NT2/D1 (cell line): ENCODE measurements at regions not wholly inside any gene's neighbourhood (a gene's known extent, or its start where the extent isn't known, plus 50 kb on each side); places are given as distances from the start of the nearest gene placed in this dataset.

Experiments
- DNase-seq: peaks from one replicate; pipeline ENCODE4 v3.0.0-alpha.2; 2011; ENCODE audit warnings: low read depth, low spot score
- H3K27me3 ChIP-seq: 2 replicates; pipeline ENCODE4 v1.6.0; 2011; ENCODE audit warnings: mild to moderate bottlenecking; ENCODE audit not compliant: insufficient read length, insufficient read depth
- H3K36me3 ChIP-seq: 2 replicates; pipeline ENCODE4 v1.6.1; 2011; ENCODE audit warnings: mild to moderate bottlenecking, low read length, mixed read lengths; ENCODE audit not compliant: insufficient read depth, insufficient read length
- H3K4me1 ChIP-seq: 2 replicates; pipeline ENCODE4 v1.5.1; 2011; ENCODE audit not compliant: insufficient read depth, insufficient read length
- H3K4me3 ChIP-seq: 2 replicates; pipeline ENCODE4 v1.5.1; 2011; ENCODE audit warnings: low read depth; ENCODE audit not compliant: insufficient read length
- H3K9ac ChIP-seq: 2 replicates; pipeline ENCODE4 v1.6.0; 2011; ENCODE audit warnings: low read depth; ENCODE audit not compliant: insufficient read length
- H3K9me3 ChIP-seq: 2 replicates; pipeline ENCODE4 v1.5.1; 2011; ENCODE audit warnings: mild to moderate bottlenecking, low read length; ENCODE audit not compliant: insufficient read depth
- SUZ12 ChIP-seq: IDR thresholded peaks from 2 replicates; pipeline ENCODE4 v1.6.1; 2011; ENCODE audit not compliant: insufficient read length, insufficient read depth; ENCODE audit errors: extremely low read depth
- YY1 ChIP-seq: IDR thresholded peaks from 2 replicates; pipeline ENCODE4 v1.6.1; 2011; ENCODE audit not compliant: insufficient read length, insufficient read depth
- ZNF274 ChIP-seq: IDR thresholded peaks from 2 replicates; pipeline ENCODE4 v1.6.1; 2011; ENCODE audit warnings: mild to moderate bottlenecking, low read depth, low read length

DNA sequence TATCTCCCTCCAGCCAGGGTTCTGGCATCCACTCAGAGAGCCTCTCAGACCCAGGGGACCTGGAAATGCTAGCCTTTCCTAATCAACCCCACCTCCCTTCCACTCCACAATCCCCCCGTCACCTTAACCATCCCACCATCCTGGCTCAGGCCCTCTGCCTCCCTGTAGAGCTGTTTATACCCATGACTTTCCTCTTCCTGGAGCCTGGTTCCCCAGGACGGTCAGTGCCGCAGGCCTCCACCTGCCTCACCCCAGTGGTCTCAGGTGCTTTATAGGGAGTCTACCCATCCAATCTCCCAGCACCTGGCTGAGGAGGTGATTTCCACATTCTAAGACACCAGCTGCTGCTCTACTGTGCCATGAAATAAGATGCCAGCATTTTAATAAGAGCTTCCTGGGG is 1159.5 kb downstream of the TBC1D22A start:
- TF ChIP-seq ZNF274 (no peak), YY1 (no peak), SUZ12 (no peak)
- no peak overlapping the region for H3K4me3 ChIP-seq
- DNase-seq, result no peak
- no peaks in the 10 kb centered on the region for H3K27me3 ChIP-seq
- H3K4me1 ChIP-seq, result no peaks in the 10 kb centered on the region
- no peak overlapping the region for H3K9ac ChIP-seq
- no peaks in the 10 kb centered on the region for H3K36me3 ChIP-seq
- H3K9me3 ChIP-seq, result peaks cover 10% of the 10 kb centered on the region; the same call in 1 of the 2 replicates

DNA sequence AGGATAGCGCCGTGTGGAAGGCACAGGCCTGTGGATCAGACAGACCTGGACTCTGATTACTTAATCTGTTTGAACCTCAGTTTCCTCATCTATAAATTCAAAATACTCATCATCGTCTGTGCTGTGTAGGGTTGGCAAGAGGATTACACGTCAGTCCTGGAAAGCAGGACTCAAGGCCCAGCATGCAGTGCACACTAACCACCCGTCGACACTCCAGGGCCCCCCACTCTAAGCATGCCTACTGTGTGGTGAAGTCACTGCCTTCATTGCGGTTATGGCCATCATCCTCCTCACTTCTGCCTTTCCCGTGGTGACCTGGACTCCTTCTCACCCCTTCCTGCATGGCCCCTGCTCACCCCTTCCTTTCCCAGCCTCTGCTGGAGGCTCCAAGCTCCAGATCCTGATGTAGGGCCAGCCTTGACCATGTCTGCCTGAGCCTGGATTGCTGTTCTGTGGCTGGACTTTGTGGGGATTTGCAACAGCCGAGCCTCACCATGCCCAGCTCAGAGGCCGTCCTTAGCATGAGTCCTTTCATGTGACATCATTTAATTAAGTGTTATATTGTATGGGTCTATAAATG is 1158.0 kb downstream of the TBC1D22A start:
- no peak overlapping the region for H3K9ac ChIP-seq
- TF ChIP-seq YY1 (no peak), SUZ12 (no peak), ZNF274 (no peak)
- H3K4me3 ChIP-seq, result no peak overlapping the region
- no peaks in the 10 kb centered on the region for H3K36me3 ChIP-seq
- H3K4me1 ChIP-seq, result no peaks in the 10 kb centered on the region
- DNase-seq, result no peak
- H3K9me3 ChIP-seq, result peaks cover 10% of the 10 kb centered on the region; the same call in 1 of the 2 replicates
- no peaks in the 10 kb centered on the region for H3K27me3 ChIP-seq

DNA sequence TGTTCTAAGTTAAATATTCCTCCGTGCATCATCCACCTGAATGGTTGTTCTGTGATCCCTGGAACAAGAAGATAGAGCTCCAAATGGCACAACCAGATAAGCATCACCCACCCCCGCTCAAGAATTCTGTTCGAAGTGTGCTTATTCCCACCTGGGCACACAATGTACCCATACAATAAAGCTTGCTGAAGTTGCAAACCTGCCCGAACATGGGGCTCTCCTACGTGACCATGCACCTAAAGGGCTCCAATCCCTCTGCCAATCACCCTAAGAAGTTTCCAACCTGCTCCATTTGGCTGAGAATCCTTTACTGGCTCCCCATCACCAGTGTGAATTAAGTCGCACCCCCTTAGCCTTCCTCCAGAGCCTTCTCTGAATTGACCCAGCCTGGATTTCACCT is 1157.4 kb downstream of the TBC1D22A start:
- no peak for TF ChIP-seq SUZ12
- TF ChIP-seq ZNF274, result no peak
- TF ChIP-seq YY1, result no peak
- Histone ChIP-seq H3K9ac (no peak overlapping the region), H3K4me1 (no peaks in the 10 kb centered on the region), H3K9me3 (peaks cover 10% of the 10 kb centered on the region; the same call in 1 of the 2 replicates), H3K4me3 (no peak overlapping the region), H3K27me3 (no peaks in the 10 kb centered on the region), H3K36me3 (no peaks in the 10 kb centered on the region)
- DNase-seq, result no peak

GRCh38 chr22:47919001-47919441 is 1156.6 kb downstream of the TBC1D22A start:
- TF ChIP-seq SUZ12 (no peak), ZNF274 (no peak), YY1 (no peak)
- Histone ChIP-seq H3K36me3 (no peaks in the 10 kb centered on the region), H3K4me3 (no peak overlapping the region), H3K9me3 (peaks cover 4% of the 10 kb centered on the region; the same call in 1 of the 2 replicates), H3K4me1 (no peaks in the 10 kb centered on the region), H3K9ac (no peak overlapping the region), H3K27me3 (no peaks in the 10 kb centered on the region)
- DNase-seq, result no peak

DNA sequence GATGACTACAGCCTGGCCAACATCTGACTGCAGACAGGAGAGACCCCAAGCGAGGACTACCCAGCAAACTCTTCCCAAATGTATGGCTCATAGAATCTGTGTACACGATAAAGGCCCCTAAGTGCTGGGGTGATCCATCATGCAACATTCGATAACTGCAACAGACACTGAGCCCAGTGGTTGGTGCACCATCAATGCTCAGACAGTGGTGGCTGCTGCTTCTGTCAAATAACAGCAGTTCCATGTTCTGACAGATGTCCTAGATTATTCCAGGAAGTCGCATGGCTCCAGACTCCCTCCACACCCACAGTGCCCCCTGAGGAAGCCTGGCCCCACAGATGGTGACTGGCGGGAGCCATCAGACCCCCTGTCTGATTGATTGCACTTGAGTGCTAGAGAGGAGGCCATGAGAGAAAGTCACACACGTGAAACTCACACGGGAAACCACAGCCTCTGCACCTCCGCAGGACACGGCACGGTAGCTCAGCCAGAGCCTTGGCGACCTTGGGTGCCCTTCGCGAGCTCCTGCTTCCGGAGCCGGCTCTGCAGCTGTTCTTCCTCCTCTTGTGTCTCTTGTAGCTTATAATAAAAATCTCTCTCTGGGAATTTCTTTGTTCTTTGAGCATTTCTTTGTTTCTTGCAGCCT is 1155.9 kb downstream of the TBC1D22A start:
- Histone ChIP-seq H3K36me3 (no peaks in the 10 kb centered on the region), H3K9me3 (no peaks in the 10 kb centered on the region), H3K4me1 (no peaks in the 10 kb centered on the region), H3K9ac (no peak overlapping the region), H3K27me3 (no peaks in the 10 kb centered on the region), H3K4me3 (no peak overlapping the region)
- no peak for DNase-seq
- no peak for TF ChIP-seq ZNF274
- no peak for TF ChIP-seq YY1
- no peak for TF ChIP-seq SUZ12

GRCh38 chr22:47914481-47915097 is 1152.1 kb downstream of the TBC1D22A start:
- no peak for DNase-seq
- Histone ChIP-seq H3K36me3 (no peaks in the 10 kb centered on the region), H3K9ac (no peak overlapping the region), H3K9me3 (peaks cover 5% of the 10 kb centered on the region), H3K4me3 (no peak overlapping the region), H3K4me1 (no peaks in the 10 kb centered on the region), H3K27me3 (no peaks in the 10 kb centered on the region)
- TF ChIP-seq ZNF274 (no peak), SUZ12 (no peak), YY1 (no peak)

DNA sequence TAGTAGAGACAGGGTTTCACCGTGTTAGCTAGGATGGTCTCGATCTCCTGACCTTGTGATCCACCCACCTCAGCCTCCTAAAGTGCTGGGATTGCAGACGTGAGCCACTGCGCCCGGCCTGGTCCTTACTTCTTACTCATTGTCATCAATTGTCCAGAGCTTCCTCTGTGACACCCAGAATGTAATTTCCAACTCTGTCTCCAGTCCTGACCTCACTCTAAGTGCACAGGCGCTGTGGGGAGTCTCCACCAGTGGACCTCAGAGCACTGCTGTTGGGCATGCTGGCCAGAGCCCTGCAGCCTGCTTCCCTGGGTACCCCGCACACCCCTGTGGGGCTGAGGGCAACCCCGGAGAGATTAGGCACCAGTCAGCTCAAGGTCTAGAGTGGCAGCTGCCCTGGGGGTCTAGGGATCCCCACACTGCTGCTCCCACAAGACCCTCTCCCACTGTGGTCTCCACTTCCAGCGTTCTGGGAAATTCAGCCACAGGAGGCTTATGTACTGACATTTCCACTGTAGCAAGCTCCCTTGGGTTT is 1140.3 kb downstream of the TBC1D22A start:
- TF ChIP-seq ZNF274 (no peak), YY1 (no peak), SUZ12 (no peak)
- no peak overlapping the region for H3K9ac ChIP-seq

More for the DNA sequence above, 1140.3 kb downstream of the TBC1D22A start:
- Histone ChIP-seq H3K4me3 (no peak overlapping the region), H3K27me3 (no peaks in the 10 kb centered on the region), H3K36me3 (no peaks in the 10 kb centered on the region), H3K4me1 (no peaks in the 10 kb centered on the region), H3K9me3 (no peaks in the 10 kb centered on the region)
- no peak for DNase-seq
